Choroid plexus epithelial cell (primary cell): ENCODE measurements at regions not wholly inside any gene's neighbourhood (a gene's known extent, or its start where the extent isn't known, plus 50 kb on each side); places are given as distances from the start of the nearest gene placed in this dataset.
"Not testable (repeated sequence)": the region's sequence is repeated elsewhere in the genome, so short reads cannot be mapped to it uniquely, and the experiment has no call there.

Source experiments
- DNase-seq: peaks from one replicate; pipeline ENCODE4 v3.0.0-alpha.2; 2010; ENCODE audit warnings: low read depth
- H3K4me3 ChIP-seq: 2 replicates; pipeline ENCODE4 v1.5.1; 2011; ENCODE audit warnings: low read depth, mild to moderate bottlenecking, control low read depth, low read length, moderate library complexity
- TF ChIP-seq, protein P1 (sequence below): conservative IDR thresholded peaks from 2 replicates; pipeline ENCODE4 v1.5.1; 2011; ENCODE audit warnings: low read depth, mild to moderate bottlenecking, control low read depth, inconsistent platforms, low read length, moderate library complexity

GRCh38 chr7:81161451-81162075 is 242.7 kb upstream of the SEMA3C start:
- DNase-seq: peak; percentile 96

DNA sequence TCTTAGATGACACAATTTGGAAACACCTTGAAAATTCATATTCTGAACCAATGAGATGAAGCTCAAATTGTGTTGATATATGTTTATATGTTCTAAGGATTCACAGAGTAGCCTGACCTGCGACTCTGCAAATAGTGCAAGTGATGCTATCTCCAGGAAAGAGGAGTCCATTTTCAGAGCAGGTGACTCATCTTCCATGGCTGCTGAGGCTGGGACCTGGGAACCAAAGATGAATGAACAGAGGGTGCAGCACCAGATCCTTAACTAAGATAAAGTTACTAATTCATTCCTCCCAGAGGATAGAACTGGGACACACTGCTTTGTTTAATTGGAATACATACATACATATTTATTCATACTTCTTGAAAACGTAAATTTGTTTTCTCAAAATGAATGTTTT is 240.6 kb upstream of the SEMA3C start:
- TF ChIP-seq, protein P1, sequence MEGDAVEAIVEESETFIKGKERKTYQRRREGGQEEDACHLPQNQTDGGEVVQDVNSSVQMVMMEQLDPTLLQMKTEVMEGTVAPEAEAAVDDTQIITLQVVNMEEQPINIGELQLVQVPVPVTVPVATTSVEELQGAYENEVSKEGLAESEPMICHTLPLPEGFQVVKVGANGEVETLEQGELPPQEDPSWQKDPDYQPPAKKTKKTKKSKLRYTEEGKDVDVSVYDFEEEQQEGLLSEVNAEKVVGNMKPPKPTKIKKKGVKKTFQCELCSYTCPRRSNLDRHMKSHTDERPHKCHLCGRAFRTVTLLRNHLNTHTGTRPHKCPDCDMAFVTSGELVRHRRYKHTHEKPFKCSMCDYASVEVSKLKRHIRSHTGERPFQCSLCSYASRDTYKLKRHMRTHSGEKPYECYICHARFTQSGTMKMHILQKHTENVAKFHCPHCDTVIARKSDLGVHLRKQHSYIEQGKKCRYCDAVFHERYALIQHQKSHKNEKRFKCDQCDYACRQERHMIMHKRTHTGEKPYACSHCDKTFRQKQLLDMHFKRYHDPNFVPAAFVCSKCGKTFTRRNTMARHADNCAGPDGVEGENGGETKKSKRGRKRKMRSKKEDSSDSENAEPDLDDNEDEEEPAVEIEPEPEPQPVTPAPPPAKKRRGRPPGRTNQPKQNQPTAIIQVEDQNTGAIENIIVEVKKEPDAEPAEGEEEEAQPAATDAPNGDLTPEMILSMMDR: no peak
- DNase-seq: peak; percentile 59

More at GRCh38 chr7:81161451-81162075, 242.7 kb upstream of the SEMA3C start:
- TF ChIP-seq, protein P1: no peak
- H3K4me3 ChIP-seq: no peak overlapping the region

GRCh38 chr7:81158189-81158588 is 239.3 kb upstream of the SEMA3C start:
- no peak for DNase-seq
- no peak overlapping the region for H3K4me3 ChIP-seq
- TF ChIP-seq, protein P1: no peak

More for the DNA sequence above, 240.6 kb upstream of the SEMA3C start:
- no peak overlapping the region for H3K4me3 ChIP-seq

DNA sequence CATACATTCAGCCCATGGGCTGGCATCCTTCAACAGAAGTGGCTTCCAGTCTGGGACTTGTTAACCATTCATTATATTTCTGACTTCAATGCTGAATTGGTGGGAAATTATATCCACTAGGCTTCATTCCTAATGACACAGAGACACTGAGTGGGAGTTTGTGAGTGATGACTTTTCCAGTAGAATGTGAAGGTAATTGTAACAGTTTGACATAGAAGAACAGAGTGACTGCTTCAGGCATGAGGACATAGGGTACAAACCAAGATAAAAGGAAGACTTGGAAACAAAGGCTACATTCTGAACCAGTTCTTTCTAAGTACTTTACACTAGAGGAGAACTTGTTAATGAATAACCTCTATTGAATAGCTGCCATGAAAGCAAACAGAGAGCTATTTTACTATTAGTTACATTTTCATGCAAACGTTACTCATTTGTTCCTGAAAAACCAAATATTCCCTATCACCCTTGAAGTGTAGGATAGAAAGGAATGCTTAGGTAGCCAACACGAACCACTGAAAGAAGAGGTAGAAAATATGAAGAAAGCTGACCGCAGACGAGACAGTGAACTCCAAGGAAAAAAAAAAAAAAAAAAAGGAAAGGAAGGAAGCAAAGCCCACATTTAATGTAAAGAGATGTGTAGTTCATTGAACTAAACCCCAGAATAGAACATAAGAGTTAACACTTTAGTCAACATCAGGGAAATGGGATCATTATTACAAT is 237.0 kb upstream of the SEMA3C start:
- DNase-seq: no peak
- no peak overlapping the region for H3K4me3 ChIP-seq
- TF ChIP-seq, protein P1: no peak

- TF ChIP-seq, protein P1: no peak
- no peak for DNase-seq
- H3K4me3 ChIP-seq: no peak overlapping the region
Measured at GRCh38 chr7:81154565-81154964, 235.7 kb upstream of the SEMA3C start.

DNA sequence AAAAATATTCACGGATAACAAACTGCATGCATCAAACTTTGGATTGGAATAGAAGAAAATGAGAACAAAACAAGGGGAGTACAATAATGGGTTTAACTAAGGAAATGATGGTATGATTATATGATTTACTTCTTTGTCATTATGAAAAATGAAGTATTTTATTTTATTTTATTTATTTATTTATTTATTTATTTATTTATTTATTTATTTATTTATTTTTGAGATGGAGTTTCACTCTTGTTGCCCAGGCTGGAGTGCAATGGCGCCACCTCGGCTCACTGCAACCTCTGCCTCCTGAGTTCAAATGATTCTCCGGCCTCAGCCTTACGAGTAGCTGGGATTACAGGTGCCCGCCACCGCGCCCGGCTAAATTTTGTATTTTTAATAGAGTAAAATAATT is 234.1 kb upstream of the SEMA3C start:
- not testable (repeated sequence) for H3K4me3 ChIP-seq, DNase-seq

- H3K4me3 ChIP-seq: no peak overlapping the region
- TF ChIP-seq, protein P1: no peak
- peak; percentile 34 for DNase-seq
Measured at GRCh38 chr7:81150951-81151361, 232.1 kb upstream of the SEMA3C start.
